ENCODE measurements at regions not wholly inside any gene's neighbourhood (a gene's known extent, or its start where the extent isn't known, plus 50 kb on each side); places are given as distances from the start of the nearest gene placed in this dataset.
A peak's percentile ranks its signal among the peaks of the same experiment; 100 is the strongest.

DNA sequence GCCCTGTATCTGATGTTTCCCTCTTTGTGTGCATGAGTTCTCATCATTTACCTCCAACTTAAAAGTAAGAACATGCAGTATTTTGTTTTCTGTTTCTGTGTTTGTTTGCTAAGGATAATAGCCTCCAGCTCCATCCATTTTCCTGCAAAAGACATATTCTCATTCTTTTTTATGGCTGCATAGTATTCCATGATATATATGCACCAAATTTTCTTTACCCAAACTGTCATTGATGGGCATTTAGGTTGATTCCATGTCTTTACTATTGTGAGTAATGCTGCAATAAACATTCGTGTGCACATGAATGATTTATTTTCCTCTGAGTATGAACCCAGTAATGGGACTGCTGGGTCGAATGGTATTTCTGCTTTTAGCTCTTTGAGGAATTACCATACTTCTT lies 163.4 kb downstream of the TMEM26 start:
- H3K27ac ChIP-seq = no peak overlapping the region
- TF ChIP-seq ZFX (IDR thresholded peaks at IDR 0.05) (no peak), CTCF (conservative IDR thresholded peaks at IDR 0.05) (no peak)

GRCh38 chr10:61286686-61287085 lies 166.5 kb downstream of the TMEM26 start:
- H3K27ac ChIP-seq = no peak overlapping the region

DNA sequence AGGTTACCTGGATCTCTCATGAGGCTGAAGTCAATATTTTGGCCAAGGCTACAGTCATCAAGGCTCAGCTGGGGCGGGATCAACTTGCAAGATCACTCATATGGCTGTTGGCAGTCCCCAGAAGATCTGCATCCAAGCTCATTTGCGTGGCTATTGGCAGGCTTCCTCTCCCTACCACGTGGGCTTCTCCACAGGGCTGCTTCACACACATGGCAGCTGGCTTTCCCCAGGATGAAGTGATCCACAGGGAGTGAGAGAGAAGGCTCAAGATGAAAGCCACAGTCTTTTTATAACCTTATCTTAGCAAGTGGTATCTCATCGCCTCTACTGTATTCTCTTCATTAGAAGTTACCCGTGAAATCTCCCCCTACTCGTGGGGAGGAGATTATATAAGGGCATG lies 167.4 kb downstream of the TMEM26 start:
- TF ChIP-seq ZFX (IDR thresholded peaks at IDR 0.05) (no peak), CTCF (conservative IDR thresholded peaks at IDR 0.05) (no peak)
- H3K27ac ChIP-seq = no peak overlapping the region

More at GRCh38 chr10:61286686-61287085, 166.5 kb downstream of the TMEM26 start:
- no peak for TF ChIP-seq ZFX (IDR thresholded peaks at IDR 0.05)
- TF ChIP-seq CTCF (conservative IDR thresholded peaks at IDR 0.05) = no peak

DNA sequence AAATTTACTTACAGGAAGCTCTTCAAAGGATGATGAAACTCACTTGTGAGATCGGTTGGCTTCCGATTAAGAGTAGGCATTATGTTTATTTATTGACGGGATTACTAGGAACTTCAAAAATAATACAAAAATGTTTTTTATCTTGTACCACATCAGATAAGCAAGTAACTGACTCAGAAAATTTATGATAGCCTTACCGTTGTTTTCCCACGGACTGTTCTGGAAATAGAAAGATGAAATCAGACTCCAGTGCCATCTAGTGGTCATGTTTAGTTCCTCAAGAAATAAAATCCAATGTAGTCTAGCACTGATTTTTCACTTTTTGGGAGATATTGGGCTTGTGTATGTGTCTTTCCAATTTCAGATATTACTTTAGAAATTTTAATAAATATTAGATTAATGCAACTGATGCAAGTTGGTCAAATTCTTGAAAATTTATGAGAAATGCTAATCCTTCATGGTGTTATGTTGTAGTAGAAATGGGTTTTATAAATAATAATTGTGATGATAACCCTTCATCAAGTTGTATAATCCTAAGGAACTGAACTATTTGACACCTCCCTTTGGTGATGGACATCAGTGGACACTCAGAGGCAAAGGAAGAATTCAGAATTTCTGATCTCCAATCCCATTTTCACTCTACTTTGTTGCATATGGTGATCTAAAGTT lies 168.8 kb downstream of the TMEM26 start:
- TF ChIP-seq CTCF (conservative IDR thresholded peaks at IDR 0.05) (peak; percentile 87), ZFX (IDR thresholded peaks at IDR 0.05) (no peak)
- H3K27ac ChIP-seq = no peak overlapping the region

- H3K27ac ChIP-seq = no peak overlapping the region
- TF ChIP-seq CTCF (conservative IDR thresholded peaks at IDR 0.05) = no peak
- TF ChIP-seq ZFX (IDR thresholded peaks at IDR 0.05) = no peak
Observed at GRCh38 chr10:61283481-61284221, 169.5 kb downstream of the TMEM26 start.

- TF ChIP-seq ZFX (IDR thresholded peaks at IDR 0.05) (no peak), CTCF (conservative IDR thresholded peaks at IDR 0.05) (no peak)
- H3K27ac ChIP-seq = no peak overlapping the region
Observed at GRCh38 chr10:61283066-61283465, 170.1 kb downstream of the TMEM26 start.

DNA sequence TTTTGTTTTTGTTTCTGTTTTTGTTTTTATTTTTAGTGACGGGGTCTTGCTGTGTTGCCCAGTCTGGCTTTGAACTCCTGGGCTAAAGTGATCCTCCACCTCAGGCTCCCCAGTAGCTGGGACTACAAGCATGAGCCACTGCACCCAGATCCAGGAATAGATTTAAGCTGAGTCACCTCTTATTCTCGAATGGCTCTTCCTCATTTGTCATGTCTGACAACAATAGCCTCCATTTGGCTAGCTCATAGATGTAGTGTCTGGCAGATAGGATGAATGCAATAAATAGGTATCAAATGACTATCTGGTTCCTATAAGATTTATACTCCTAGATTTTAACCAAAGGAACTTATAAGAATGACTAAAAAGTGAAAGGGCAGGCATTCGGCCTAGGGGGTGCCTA lies 172.9 kb downstream of the TMEM26 start:
- TF ChIP-seq CTCF (conservative IDR thresholded peaks at IDR 0.05) (no peak), ZFX (IDR thresholded peaks at IDR 0.05) (no peak)

More for the DNA sequence above, 172.9 kb downstream of the TMEM26 start:
- no peak overlapping the region for H3K27ac ChIP-seq
